Astrocyte (in vitro differentiated cells and primary cell): ENCODE measurements at regions not wholly inside any gene's neighbourhood (a gene's known extent, or its start where the extent isn't known, plus 50 kb on each side); places are given as distances from the start of the nearest gene placed in this dataset.

Experiments
- DNase-seq: peaks from one replicate; pipeline ENCODE4 v3.0.0-alpha.2; 2010; ENCODE audit warnings: low read depth
- FAIRE-seq: peaks from 2 replicates; lab custom pipeline; 2011; peaks lifted over from hg19 to GRCh38; lab: Jason Lieb, UNC
- H2AFZ ChIP-seq: 2 replicates; pipeline ENCODE4 v1.6.0; 2012; ENCODE audit warnings: low read depth, low read length, inconsistent platforms
- H3K27ac ChIP-seq: 2 replicates; pipeline ENCODE4 v1.5.1; 2011; ENCODE audit warnings: low read depth, low read length, inconsistent platforms
- H3K27me3 ChIP-seq: 2 replicates; pipeline ENCODE4 v1.6.0; 2011; ENCODE audit warnings: low read length, inconsistent platforms; ENCODE audit not compliant: insufficient read depth
- H3K36me3 ChIP-seq: 2 replicates; pipeline ENCODE4 v1.5.1; 2011; ENCODE audit warnings: low read length, inconsistent platforms; ENCODE audit not compliant: insufficient read depth
- H3K4me1 ChIP-seq: 2 replicates; pipeline ENCODE4 v1.5.1; 2011; ENCODE audit warnings: low read length, inconsistent platforms; ENCODE audit not compliant: insufficient read depth
- H3K4me2 ChIP-seq: 2 replicates; pipeline ENCODE4 v1.6.0; 2012; ENCODE audit warnings: low read length, inconsistent platforms
- H3K4me3 ChIP-seq: 2 replicates; pipeline ENCODE4 v1.5.1; 2011; ENCODE audit warnings: low read depth, mild to moderate bottlenecking, low read length, inconsistent platforms; ENCODE audit not compliant: insufficient read depth
- H3K79me2 ChIP-seq: 2 replicates; pipeline ENCODE4 v1.6.0; 2012; ENCODE audit warnings: mild to moderate bottlenecking, low read length, inconsistent platforms; ENCODE audit not compliant: insufficient read depth
- H3K9ac ChIP-seq: 2 replicates; pipeline ENCODE4 v1.6.0; 2012; ENCODE audit warnings: mild to moderate bottlenecking, low read length, inconsistent platforms
- H3K9me3 ChIP-seq: 2 replicates; pipeline ENCODE4 v1.5.1; 2012; ENCODE audit warnings: low read depth, mild to moderate bottlenecking, low read length, inconsistent platforms; ENCODE audit not compliant: insufficient read depth
- H4K20me1 ChIP-seq: 2 replicates; pipeline ENCODE4 v1.6.0; 2012; ENCODE audit warnings: low read length, inconsistent platforms; ENCODE audit not compliant: insufficient read depth
- H3K27ac Mint-ChIP-seq: one replicate; pipeline ENCODE4 v1.8.0; 2021; ENCODE audit warnings: mild to moderate bottlenecking, mixed read lengths; ENCODE audit not compliant: unreplicated experiment
- H3K27me3 Mint-ChIP-seq: one replicate; pipeline ENCODE4 v1.8.0; 2021; ENCODE audit warnings: low read depth, mixed read lengths; ENCODE audit not compliant: unreplicated experiment
- H3K36me3 Mint-ChIP-seq: one replicate; pipeline ENCODE4 v1.8.0; 2021; ENCODE audit warnings: low read depth, mixed read lengths; ENCODE audit not compliant: unreplicated experiment
- H3K4me1 Mint-ChIP-seq: one replicate; pipeline ENCODE4 v1.8.0; 2021; ENCODE audit warnings: low read depth, mixed read lengths; ENCODE audit not compliant: unreplicated experiment
- H3K4me3 Mint-ChIP-seq: one replicate; pipeline ENCODE4 v1.8.0; 2021; ENCODE audit warnings: mild to moderate bottlenecking, moderate library complexity, mixed read lengths; ENCODE audit not compliant: unreplicated experiment
- H3K9me3 Mint-ChIP-seq: one replicate; pipeline ENCODE4 v1.8.0; 2021; ENCODE audit warnings: mild to moderate bottlenecking, mixed read lengths; ENCODE audit not compliant: unreplicated experiment
- EZH2 ChIP-seq: IDR thresholded peaks from 2 replicates; pipeline ENCODE4 v1.6.1; 2012; ENCODE audit warnings: mild to moderate bottlenecking, low read length, inconsistent platforms; ENCODE audit not compliant: insufficient read depth
- TF ChIP-seq, protein P1 (sequence below): IDR thresholded peaks from 2 replicates; pipeline ENCODE4 v1.5.1; 2011; ENCODE audit warnings: low read depth, mild to moderate bottlenecking, inconsistent platforms, low read length, moderate library complexity; ENCODE audit not compliant: insufficient read depth

DNA sequence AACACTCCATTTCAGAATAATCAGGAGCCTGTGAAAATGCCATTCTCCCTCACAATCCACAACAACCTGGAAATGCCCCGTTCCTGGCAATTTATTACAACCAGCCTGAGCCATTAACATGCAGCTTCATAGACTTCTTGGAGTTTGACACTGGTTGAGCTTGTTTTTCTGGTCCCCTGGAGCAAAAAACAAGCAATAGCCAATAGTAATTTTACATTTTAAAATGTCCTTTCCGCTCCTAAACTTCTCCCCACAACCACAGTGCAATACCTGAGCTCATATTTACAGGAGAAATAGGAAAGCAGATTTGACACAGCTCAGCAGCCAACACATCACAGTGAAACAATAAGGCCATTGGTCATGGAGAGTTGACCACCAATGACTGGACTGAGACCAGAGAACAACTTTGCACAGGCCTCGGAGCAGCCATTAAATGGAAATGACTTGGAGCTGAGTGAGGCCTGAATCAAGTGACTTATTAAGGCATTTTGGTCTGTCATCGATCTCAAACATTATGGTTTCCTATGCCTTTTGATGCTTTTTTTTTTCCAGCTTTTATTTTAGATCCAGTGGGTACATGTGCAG is 73.0 kb downstream of the ENC1 start:
- peaks cover 11% of the 10 kb centered on the region for H3K9me3 Mint-ChIP-seq
- H3K27ac Mint-ChIP-seq = no peak overlapping the region
- no peaks in the 10 kb centered on the region for H3K27me3 ChIP-seq
- TF ChIP-seq EZH2 = no peak
- TF ChIP-seq, protein P1, sequence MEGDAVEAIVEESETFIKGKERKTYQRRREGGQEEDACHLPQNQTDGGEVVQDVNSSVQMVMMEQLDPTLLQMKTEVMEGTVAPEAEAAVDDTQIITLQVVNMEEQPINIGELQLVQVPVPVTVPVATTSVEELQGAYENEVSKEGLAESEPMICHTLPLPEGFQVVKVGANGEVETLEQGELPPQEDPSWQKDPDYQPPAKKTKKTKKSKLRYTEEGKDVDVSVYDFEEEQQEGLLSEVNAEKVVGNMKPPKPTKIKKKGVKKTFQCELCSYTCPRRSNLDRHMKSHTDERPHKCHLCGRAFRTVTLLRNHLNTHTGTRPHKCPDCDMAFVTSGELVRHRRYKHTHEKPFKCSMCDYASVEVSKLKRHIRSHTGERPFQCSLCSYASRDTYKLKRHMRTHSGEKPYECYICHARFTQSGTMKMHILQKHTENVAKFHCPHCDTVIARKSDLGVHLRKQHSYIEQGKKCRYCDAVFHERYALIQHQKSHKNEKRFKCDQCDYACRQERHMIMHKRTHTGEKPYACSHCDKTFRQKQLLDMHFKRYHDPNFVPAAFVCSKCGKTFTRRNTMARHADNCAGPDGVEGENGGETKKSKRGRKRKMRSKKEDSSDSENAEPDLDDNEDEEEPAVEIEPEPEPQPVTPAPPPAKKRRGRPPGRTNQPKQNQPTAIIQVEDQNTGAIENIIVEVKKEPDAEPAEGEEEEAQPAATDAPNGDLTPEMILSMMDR = no peak
- no peaks in the 10 kb centered on the region for H3K4me1 ChIP-seq
- H3K36me3 ChIP-seq = no peaks in the 10 kb centered on the region
- peaks cover 22% of the 10 kb centered on the region for H3K4me1 Mint-ChIP-seq
- DNase-seq (no peak), FAIRE-seq (peak; percentile 39)
- no peaks in the 10 kb centered on the region for H4K20me1 ChIP-seq
- no peak overlapping the region for H3K9ac ChIP-seq
- no peaks in the 10 kb centered on the region for H3K9me3 ChIP-seq
- H3K4me2 ChIP-seq = no peak overlapping the region
- H3K36me3 Mint-ChIP-seq = peaks cover 4% of the 10 kb centered on the region
- no peaks in the 10 kb centered on the region for H3K27me3 Mint-ChIP-seq
- H3K27ac ChIP-seq = no peak overlapping the region
- no peak overlapping the region for H3K4me3 ChIP-seq
- no peak overlapping the region for H2AFZ ChIP-seq
- H3K4me3 Mint-ChIP-seq = no peak overlapping the region
- no peaks in the 10 kb centered on the region for H3K79me2 ChIP-seq

DNA sequence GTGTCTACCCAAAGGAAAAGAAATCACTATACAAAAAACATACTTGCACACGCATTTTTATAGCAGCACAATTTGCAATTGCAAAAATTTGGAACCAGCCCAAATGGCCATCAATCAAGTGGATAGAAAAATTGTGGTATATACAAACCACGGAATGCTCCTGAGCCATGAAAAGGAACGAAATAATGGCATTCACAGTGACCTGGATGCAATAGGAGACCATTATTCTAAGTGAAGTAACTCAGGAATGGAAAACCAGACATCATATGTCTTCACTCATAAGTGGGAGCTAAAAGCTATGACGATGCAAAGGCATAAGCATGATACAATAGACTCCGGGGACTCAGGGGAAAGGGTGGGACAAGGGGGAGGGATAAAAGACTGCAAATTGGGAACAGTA is 78.4 kb downstream of the ENC1 start:
- Mint-ChIP-seq H3K4me3 (no peak overlapping the region), H3K27ac (no peak overlapping the region), H3K27me3 (no peaks in the 10 kb centered on the region), H3K4me1 (peaks cover 37% of the 10 kb centered on the region), H3K9me3 (no peaks in the 10 kb centered on the region), H3K36me3 (no peaks in the 10 kb centered on the region)
- H3K9me3 ChIP-seq = no peaks in the 10 kb centered on the region
- no peaks in the 10 kb centered on the region for H3K36me3 ChIP-seq
- no peak for FAIRE-seq
- no peak overlapping the region for H3K4me2 ChIP-seq
- no peaks in the 10 kb centered on the region for H3K27me3 ChIP-seq
- no peak overlapping the region for H2AFZ ChIP-seq
- H3K9ac ChIP-seq = no peak overlapping the region
- DNase-seq = peak; percentile 62
- no peaks in the 10 kb centered on the region for H4K20me1 ChIP-seq
- no peaks in the 10 kb centered on the region for H3K79me2 ChIP-seq
- no peak overlapping the region for H3K4me3 ChIP-seq
- no peak for TF ChIP-seq EZH2
- TF ChIP-seq, protein P1 = no peak
- no peaks in the 10 kb centered on the region for H3K4me1 ChIP-seq
- H3K27ac ChIP-seq = no peak overlapping the region

DNA sequence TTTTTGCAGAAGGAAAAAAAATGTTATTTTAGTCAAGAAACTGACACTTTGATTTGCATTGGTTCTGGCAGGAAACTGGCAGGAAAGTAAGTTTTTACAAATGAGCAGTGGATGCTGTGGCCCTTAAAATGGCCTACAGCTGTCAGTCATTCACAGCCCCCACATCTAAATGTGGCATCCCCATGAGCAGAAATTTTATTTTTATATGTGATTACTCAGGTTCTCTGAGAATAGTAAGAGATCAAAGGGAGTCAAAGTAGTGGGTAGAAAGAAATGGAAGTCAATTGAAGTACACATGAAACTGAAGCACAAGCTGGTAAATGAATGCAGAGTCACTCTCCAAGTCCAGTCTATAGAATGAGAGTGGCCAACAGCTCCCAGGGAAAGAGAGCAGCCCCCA is 80.3 kb downstream of the ENC1 start:
- DNase-seq (no peak), FAIRE-seq (no peak)
- H3K4me3 ChIP-seq = no peak overlapping the region
- H3K4me1 ChIP-seq = no peaks in the 10 kb centered on the region
- H3K27ac ChIP-seq = no peak overlapping the region
- Mint-ChIP-seq H3K27me3 (no peaks in the 10 kb centered on the region), H3K36me3 (no peaks in the 10 kb centered on the region), H3K9me3 (no peaks in the 10 kb centered on the region), H3K4me3 (no peak overlapping the region), H3K4me1 (peaks cover 32% of the 10 kb centered on the region), H3K27ac (no peak overlapping the region)
- no peak for TF ChIP-seq EZH2
- TF ChIP-seq, protein P1 = no peak
- H3K79me2 ChIP-seq = no peaks in the 10 kb centered on the region
- H3K27me3 ChIP-seq = no peaks in the 10 kb centered on the region
- H3K4me2 ChIP-seq = no peak overlapping the region
- H2AFZ ChIP-seq = no peak overlapping the region
- H3K9me3 ChIP-seq = no peaks in the 10 kb centered on the region
- no peaks in the 10 kb centered on the region for H4K20me1 ChIP-seq
- H3K36me3 ChIP-seq = no peaks in the 10 kb centered on the region
- no peak overlapping the region for H3K9ac ChIP-seq
